ENCODE measurements at regions not wholly inside any gene's neighbourhood (a gene's known extent, or its start where the extent isn't known, plus 50 kb on each side); places are given as distances from the start of the nearest gene placed in this dataset.
"Not testable (repeated sequence)": the region's sequence is repeated elsewhere in the genome, so short reads cannot be mapped to it uniquely, and the experiment has no call there.

DNA sequence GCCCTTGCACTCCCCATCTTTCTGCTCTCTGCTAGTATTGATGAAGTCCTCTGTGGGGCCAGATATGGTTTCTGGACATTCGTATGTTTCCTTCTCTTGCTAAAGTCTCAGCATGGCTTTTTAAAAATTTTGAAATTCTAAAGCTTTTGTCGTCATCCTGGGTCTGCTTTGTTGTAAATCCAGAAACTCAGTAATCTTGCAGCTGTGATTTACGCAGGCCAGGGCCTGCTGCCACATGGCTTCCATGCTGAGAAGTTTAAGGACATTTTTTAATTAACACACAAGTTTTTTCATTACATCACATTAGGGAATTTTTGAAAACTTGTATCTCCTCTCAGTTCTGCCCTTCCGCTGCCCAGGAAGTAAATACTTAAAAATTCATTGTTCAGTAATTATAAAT lies 686.1 kb upstream of the IGFBP3 start:
- DNase-seq: no peak

DNA sequence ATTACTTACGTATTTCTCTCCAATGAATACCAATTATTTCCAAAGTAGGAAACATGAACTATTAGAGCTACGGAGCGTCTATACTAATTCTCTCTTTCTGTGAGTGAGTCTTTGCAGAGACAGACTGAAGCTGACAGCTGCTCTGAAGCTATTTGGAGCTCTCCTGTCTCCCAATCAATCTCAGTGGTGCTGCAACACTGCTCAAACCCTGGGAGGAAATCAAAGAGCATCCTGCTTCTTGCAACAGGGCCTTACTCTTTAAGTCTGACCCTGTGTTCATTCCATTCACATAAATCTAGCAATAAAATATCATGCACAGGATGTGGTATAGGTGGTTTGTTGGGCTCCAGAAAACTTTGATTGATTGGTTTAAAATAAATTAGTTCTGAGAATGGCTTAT lies 685.7 kb upstream of the IGFBP3 start:
- no peak for DNase-seq

DNA sequence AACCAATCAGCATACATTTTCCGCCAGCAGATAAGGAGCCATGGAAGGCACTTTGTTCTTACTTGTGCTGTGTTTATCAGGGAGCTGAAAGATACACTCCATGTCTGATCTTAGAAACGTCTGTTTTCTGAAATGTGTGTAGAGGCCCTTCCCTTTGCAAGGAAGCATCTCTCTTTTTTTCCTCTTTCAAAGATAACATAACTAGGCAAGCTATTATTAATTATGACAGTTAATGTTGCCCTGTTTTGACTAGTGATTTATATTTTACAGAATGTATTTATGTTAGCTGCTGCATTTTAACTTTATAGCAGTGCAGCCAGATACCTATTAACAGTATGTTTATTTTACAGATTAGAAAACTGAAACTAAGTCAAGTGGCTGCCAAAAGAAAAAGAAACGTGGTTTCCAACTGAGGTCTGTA lies 683.2 kb upstream of the IGFBP3 start:
- DNase-seq: no peak

DNA sequence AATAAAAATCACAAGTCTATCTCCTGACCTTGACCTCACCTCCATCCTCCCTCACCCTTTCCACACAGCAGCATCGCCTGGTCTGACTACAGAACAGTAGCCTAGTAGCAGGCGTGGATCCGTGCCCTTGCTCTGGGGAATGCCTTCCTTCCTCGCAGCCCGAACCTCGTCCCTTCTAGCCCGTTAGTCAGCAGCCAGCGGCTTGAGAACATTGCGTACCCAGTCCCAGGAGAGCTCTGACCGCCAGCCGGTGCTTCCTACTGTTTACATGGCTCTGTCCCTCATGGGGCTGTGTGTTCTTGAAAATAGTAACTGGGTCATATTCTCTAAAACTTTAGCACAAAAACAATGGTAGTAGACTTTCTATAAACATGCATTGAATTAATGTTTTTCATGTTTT lies 682.7 kb upstream of the IGFBP3 start:
- no peak for DNase-seq

DNA sequence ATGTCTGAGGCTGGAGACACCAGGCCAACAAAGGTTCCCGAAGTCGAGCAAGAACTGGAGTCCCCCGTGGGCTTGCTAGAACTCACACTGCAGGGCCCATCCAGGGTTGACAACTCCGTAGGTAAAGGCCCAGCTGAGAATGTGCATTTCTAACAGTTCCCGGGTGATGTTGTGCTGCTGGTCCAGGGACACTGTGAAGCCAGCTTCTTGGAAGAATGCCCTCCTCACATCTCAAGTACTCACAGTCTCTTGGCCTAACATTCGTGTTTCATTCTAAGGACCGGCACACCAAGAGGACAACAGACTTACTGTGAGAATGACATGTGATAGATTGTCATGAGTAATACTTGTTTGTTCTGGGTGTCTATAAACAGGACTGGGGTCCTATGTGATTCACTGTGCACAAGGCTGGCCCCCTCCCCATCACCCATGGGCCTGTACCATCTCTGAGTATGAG lies 682.3 kb upstream of the IGFBP3 start:
- DNase-seq: no peak

DNA sequence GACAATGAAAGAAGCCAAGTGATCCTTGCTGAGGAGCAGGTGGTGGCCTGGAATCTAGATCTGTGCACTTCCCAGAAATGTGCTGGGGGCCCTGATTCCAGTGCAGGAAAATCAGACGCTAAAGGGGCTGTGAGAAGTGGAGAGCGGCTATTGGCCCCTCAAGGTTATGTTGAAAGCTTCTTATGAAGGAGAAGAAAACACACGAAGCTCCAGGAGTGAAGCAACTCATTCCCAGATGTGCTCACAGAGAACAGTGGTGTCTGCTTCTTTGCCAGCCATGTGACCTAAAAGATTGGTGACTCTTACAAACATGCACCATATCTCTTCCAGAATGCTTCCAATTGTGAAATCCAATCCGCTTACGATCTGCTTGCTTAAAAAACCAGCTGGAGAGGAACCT lies 679.3 kb upstream of the IGFBP3 start:
- DNase-seq: no peak

DNA sequence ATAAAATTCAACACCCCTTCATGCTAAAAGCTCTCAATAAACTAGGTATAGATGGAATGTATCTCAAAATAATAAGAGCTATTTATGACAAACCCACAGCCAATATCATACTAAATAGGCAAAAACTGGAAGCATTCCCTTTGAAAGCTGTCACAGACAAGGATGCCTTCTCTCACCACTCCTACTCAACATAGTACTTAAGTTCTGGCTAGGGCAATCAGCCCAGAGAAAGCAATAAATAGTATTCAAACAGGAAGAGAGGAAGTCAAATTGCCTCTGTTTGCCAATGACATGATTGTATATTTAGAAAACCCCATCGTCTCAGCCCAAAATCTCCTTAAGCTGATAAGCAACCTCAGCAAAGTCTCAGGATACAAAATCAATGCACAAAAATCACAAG lies 673.8 kb upstream of the IGFBP3 start:
- not testable (repeated sequence) for DNase-seq

DNA sequence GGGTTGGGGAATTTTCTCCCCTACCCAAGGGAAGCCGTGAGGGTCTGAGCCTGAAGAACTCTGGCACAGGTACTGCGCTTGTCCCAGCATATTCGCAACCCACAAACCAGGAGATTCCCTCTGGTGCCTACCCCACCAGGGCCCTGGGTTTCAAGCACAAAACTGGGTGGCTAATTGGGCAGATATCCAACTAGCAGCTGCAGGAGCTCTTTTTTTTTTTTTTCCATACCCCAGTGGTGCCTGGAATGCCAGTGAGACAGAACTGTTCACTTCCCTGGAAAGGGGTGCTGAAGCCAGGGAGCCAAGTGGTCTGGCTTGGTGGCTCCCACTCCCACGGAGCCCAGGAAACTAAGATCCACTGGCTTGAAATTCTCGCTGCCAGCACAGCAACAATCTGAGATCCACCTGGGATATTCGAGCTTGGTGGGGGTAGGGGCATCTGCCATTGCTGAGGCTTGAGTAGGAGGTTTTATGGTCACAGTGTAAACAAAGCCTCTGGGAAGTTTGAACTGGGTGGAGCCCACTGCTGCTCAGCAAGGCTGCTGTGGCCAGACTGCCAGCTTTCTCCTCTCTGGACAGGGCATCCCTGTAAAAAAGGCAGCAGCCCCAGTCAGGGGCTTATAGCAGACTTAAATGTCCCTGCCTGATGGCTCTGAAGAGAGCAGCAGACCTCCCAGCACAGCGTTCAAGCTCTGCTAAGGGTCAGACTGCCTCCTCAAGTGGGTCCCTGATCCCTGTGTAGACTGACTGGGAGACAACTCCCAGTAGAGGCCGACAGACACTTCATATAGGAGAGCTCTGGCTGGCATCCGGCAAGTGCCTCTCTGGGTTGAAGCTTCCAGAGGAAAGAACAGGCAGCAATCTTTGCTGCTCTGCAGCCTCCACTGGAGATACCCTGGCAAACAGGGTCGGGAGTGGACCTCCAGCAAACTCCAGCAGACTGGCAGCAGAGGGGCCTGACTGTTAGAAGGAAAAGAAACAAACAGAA lies 670.1 kb upstream of the IGFBP3 start:
- not testable (repeated sequence) for DNase-seq

DNA sequence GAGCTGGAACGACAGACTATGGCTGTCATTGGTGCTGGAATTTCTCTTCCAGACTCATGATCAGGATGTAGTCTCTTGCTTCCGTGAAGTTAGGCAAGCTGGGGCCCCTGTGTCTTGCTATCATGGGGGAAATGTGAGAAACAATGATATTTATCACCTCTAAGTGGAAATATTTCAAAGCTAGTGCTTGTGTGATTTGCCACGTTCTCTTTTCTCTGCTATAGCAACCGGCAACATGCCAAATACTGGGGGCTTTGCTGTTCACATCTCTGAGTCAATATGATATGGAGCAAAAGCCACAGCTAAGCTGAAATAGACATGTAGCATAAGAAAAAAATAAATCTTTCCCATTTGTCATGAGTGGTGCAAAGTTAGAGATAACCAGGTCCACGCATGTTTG lies 668.2 kb upstream of the IGFBP3 start:
- no peak for DNase-seq

DNA sequence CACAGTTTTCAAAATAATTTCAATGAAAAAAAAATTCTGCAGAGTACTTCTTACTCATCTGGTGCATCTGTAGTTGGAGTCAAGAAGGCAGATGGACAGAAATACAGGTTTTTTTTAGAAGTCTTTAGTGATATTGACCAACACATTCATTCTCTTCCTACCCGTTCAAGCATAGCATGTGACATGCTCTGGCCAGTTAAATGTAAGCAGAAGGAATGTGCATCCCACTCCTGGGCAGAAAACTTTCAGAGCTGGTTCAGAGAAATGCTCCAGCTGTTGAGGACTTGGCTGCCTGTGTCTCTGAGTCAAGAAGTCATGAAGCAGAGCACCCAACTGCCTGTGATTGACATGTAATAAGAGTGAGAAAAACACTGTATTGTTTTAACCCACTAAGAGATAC lies 665.3 kb upstream of the IGFBP3 start:
- no peak for DNase-seq

DNA sequence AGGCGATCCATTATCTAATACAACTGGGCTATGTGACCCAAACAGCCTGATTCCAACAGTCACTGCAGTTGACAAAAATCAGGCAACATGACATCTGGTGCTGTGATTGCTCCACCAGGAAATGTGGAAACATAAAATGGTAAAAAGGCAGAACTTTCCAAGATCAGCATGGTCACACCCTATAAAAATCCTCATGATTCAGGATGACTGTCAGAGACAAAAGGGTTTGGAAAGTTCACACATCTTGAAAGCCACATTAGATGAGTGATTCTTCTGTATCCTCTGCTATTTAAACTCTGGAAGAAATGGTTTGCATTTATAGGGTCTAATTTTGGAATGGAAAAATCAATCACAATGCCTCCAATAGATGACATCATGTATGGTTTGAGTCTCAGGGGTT lies 662.6 kb upstream of the IGFBP3 start:
- DNase-seq: no peak

DNA sequence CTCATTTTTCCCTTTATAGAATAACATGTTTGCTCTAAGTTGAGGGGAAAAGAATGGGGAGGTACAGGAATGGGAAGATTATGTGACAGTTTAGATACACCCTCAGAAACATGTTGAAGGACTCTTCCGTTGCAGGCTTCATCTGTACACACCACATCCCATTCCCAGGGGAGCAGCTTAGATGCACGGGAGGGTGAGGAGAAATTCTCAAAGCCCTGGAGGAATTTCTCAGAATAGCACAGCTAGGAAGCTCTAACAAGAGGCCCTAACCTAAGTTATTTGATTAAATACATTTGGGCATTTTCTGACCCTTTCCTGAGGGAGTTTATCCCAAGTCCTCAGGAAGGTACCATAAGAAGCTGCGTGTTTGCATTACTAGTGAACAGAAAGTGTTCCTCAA lies 660.2 kb upstream of the IGFBP3 start:
- no peak for DNase-seq

DNA sequence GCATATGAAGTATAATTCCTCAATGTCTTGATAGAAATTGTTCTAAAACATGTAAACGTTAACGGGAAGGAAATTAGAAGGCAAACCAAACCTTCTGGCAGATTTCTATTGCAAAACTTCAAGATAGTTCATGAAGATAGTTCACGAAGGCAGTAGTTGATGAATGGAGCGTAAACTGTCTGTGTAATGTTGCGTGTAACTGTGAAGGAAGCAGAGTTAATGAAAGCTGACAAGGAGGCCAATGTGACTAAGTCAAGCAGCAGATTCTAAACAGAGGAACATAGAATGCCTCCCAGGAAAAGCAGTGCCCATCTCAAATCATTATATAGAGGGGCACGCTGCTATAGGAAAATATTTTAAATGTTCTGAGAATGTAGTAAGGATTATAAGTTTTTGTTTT lies 659.7 kb upstream of the IGFBP3 start:
- no peak for DNase-seq

DNA sequence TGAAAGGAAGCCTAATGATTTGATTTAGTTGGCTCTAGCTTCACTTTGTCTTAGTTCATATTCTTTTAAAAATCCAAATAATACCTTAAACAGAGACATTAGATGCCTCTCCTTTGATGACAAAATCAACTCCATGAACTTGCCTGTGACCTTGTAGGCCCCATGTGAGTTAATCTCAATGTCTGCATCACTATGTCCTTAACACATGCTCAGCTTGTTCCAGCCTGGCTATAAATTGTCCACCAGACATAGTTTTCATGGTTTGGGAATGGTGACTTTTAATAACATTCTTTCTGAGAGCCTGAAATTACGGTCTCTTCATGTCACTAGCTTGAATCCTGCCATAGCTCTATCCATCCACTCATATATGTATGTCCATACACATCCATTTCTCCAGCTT lies 656.3 kb upstream of the IGFBP3 start:
- no peak for DNase-seq

DNA sequence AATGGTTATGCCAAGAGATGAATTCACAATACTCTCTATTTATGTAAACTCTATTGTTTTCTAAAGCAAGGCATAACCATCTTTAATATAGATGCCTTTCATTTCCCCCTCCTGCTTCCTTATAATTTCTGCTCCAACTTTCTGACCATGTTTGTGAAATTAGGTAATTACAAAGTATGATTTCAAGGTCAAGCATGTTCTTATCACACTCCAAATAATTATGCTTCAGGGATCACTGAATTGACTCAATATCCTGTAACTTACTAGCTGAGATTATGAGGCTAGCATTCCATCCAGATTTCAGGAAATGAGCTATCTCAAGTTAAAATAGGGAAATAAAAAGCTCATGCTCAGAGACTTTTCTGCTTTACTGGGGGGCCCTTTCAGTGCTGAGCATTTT lies 655.9 kb upstream of the IGFBP3 start:
- no peak for DNase-seq

DNA sequence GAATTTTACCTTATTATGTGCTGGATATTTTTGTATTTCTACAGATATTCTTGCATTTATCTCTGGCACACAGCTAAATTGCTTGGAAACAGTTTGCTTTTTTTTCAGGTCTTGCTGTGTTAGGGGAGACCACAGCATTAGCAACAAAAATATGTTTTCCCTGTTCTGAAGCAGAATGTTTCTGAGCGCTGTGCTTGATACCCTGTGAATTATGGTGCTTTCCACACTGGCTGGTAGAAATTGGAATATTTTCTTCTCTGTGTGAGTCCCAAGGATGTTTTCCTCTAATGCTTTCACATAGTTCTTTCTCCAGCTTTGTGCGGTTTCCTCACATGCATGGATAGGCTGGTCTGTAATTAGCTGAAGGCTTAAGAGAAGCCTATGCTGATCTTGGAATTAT lies 651.6 kb upstream of the IGFBP3 start:
- DNase-seq: no peak

DNA sequence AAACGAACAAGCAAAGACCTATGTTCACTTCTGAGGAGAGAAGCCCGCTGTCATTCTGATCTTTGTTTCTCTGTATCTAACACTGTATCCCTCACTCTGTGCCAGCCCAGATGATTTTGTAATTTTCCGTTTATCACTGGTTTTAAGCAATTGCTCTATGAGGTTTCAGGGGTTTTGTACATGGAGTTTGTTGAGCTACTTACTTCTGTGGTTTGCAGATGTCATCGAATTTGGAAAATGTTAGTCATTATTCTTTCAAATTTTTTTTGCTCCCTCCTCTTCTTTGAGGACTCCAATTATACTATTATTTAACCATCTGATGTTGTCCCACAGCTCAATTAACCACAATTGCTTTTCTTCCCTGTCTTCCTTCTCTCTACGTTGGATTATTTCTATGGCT lies 650.9 kb upstream of the IGFBP3 start:
- no peak for DNase-seq

DNA sequence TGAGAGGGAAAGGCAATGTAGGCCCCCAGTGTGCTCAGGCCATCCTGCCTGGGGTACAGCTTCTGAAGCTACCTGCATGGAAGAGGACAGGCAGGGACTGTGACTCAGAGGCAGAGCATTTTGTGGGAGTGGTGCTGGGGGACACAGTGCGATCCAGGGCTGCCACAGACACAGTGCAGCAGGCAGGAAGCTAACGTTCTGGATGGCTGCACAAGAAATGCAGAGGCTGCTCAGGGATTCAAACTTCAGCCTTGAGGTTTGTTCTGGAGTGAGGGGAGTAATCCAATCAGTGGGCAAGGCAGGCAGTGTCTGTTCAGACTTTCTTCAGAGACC lies 648.0 kb upstream of the IGFBP3 start:
- DNase-seq: no peak

DNA sequence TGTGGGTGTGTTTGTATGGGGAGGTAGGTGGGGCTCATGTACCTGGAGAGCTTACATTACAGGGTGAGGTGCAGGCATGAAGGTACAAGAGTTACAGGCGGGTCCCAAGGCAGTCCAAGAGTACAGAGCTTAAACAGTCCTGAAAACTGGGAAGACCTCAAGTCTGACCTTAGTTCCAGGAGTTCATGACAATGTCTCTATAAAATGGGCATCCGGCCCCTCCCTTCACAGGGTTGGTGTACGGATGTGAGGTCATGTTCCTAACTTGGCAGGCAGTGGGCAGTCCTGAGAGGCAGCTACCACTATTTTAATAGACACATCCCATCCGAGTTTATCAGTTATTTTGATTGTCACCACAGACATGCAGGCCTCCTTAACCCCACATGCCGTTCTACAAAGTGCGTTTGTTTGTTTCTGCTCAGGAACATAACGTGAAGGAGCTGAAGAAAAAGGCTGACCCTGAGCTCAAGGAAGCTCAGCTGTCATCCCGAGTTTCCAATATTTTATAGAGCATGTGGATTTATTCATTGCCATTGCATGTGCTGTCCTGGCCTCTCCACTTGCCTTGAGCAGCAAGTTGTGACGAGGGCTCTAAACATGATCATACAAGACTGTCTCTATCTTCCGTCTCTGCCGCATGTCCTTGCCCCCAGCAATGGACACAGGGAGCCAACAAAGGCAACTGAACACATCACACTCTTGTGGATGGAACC lies 647.5 kb upstream of the IGFBP3 start:
- no peak for DNase-seq

DNA sequence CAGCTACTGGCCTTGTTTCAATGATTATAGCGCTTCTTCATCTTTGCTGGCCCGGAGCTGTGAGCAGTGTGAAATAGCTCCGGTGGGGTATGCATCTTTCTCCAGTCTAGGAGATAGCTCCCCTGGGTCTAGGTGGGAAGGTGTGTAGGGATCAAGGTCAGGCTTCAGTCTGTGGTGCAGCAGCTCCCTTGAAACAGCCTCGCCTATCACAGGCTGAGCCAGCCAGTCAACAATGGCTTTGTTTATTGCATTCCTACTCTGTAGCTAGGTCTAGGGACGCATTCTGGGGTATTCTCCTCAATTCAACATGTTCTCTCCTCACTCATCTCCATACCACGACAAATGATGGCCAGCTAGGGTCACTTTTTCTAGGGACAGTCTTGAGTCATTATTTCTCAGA lies 646.8 kb upstream of the IGFBP3 start:
- DNase-seq: no peak

DNA sequence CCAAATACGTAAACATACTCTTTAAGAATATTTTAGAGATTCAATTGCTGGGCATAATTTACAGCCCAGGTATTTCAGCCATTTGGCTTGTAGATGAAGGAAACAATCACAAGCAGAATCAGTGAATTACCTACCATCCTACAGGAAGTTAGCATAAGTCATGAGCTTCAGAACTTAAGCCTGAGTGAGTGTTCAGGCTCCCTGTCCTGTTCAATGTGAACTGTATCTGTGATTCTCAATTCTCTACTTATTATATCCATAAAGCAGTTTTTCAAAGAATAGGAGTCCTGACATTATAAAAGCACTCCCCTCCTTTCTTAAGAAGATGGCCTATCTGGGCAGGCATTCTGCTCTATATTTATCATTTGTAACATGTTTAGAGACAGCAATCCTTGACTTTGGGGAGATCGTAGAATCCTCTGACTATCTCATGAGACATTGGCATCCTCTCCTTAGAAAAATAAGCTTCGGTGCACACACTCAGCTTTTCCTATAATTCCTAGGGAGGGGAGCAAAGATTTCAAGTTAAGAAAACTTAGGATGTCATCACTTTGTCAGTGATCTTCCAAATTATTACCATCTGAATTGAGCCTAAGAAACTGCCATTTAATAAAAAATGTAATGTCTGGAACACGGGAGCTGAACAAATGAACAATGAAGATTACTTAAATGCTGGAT lies 645.2 kb upstream of the IGFBP3 start:
- no peak for DNase-seq

DNA sequence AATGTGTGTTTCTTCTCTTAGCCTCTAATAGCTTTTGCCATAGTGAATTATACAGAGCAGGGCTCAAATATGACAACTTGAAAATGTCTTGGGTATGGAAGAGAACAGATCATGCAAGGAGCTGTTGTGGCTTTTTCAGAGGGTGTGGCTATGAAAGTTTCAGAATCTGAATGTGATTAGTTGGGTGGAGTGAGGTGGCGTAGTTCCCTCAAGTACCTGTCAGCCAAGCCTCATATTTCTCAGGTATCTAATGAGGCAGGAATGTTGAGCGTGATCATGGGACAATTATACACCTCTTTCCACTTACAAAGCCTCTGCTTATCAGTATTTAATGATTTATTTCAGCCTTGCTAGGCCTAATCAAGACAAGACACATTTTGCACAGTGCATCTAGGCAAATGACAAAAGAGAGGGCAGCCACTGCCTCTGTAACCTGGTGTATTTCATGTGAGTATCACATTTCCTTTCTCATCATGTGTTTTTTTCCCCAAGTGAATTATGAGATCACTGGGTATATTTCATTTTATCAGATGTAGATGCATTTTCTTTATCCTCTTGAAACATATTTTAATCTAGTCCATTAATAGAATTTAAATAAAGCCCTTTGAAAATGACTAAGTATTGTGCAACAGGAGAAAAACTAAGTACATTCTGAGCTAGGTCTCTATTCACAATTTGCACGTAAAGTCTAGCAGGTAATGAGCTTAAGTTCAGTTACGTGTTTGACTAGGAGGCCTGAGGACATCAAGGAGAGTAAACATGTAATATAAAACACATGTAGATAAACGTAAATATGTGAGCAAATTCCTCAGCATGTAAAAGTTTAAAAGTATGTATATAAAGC lies 644.4 kb upstream of the IGFBP3 start:
- no peak for DNase-seq

Data from midbrain (tissue), 1 donor.